ENCODE measurements at regions not wholly inside any gene's neighbourhood (a gene's known extent, or its start where the extent isn't known, plus 50 kb on each side); places are given as distances from the start of the nearest gene placed in this dataset.

DNA sequence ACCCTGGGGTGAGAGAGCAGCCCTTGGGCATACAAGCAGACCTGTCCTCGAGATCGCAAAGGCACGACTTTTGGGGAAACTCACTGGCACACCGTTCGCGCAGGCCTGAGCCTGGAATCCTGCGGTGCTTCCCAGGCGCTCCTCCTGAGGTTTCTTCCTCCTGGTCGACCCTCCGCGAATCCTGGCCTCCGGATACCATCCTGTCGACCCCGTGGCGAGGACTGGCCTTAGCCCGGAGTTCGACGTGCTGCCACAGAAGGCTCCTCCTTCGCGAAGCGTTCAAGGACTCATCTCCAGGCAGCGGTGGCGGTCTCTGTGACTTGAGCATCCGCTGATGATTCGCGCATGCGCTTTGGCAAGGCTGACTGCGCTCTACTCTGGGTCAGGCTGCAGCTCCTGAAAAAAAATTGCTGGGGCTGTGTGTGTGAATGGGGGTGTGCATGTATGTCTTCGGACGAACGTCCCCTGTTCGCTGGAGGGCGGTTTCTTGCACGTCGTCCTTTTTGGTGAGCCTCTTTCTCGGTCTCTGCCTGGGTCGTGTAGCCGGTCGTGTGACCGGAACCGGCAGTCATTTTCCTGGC is 64.4 kb upstream of the ZNF527 start:
- no peak for DNase-seq (ENCODE audit: low read depth, low spot score)
- ChIA-PET SMC1A (ENCODE audit: uncharacterized antibody, unreplicated experiment) (no interaction called here), CTCF (no interaction called here), RAD21 (ENCODE audit: unreplicated experiment) (no interaction called here), POLR2A (no interaction called here)
- H3K9me3 ChIP-seq (replicated peaks; ENCODE audit: control insufficient read depth, insufficient read depth, low read length) = peaks cover 2% of the 10 kb centered on the region; the same call in 1 of the 3 replicates
- intact Hi-C loops (cut with micrococcal nuclease; ENCODE audit: unreplicated experiment) (no loop called here), in situ Hi-C loops (cut with MboI) (no loop called here)
- WGBS (ENCODE audit: insufficient coverage, insufficient replicate concordance, low lambda C conversion rate, missing lambda C conversion rate) = 84% methylated on average over 35 of the region's 41 CpGs
- no peak overlapping the region for H3K9ac ChIP-seq (ENCODE audit: control insufficient read depth, insufficient read depth, low read length)
- no TSS peak for BruUV-seq (replicated peaks)
- no peak overlapping the region for H2AFZ ChIP-seq (ENCODE audit: control insufficient read depth, low read depth, low read length)
- no peak overlapping the region for H3K27ac ChIP-seq (ENCODE audit: control insufficient read depth, insufficient read depth)
- H3K4me2 ChIP-seq (ENCODE audit: control insufficient read depth, insufficient read depth) = no peak overlapping the region
- no peaks in the 10 kb centered on the region for H3K79me2 ChIP-seq (ENCODE audit: control insufficient read depth, insufficient read depth, low read length)
- no peaks in the 10 kb centered on the region for H4K20me1 ChIP-seq (ENCODE audit: control insufficient read depth, insufficient read depth)
- ATAC-seq = no peak
- FAIRE-seq = no peak
- H3K36me3 ChIP-seq (ENCODE audit: control insufficient read depth in 2 of 2, insufficient read depth in 2 of 2, low read length in 1 of 2) = no peaks in the 10 kb centered on the region
- H3K27me3 ChIP-seq (replicated peaks in 1 of 2; ENCODE audit: control insufficient read depth in 2 of 2, insufficient read depth in 2 of 2, low read length in 1 of 2) = no peaks in the 10 kb centered on the region
- H3K4me3 ChIP-seq = no peak overlapping the region
- TF ChIP-seq FOXK2 (IDR thresholded peaks at IDR 0.05) (no peak), NR2C2 (IDR thresholded peaks at IDR 0.05; ENCODE audit: borderline replicate concordance, control insufficient read depth, insufficient read length, low read depth) (no peak), CHD1 (IDR thresholded peaks at IDR 0.05; ENCODE audit: low read depth, low read length) (no peak), ASH2L (IDR thresholded peaks at IDR 0.05; ENCODE audit: borderline replicate concordance, low read depth) (no peak), ETV6 (conservative IDR thresholded peaks at IDR 0.05 in 1 of 2, IDR thresholded peaks at IDR 0.05 in 1 of 2; ENCODE audit: borderline replicate concordance in 1 of 2, low read depth in 1 of 2) (no peak), IRF5 (IDR thresholded peaks at IDR 0.05; ENCODE audit: borderline replicate concordance) (no peak), CTCF (IDR thresholded peaks at IDR 0.05 in 2 of 3, conservative IDR thresholded peaks at IDR 0.05 in 1 of 3; ENCODE audit: control insufficient read depth in 2 of 3, extremely low read depth in 1 of 3, insufficient read depth in 1 of 3, low read depth in 3 of 3, low read length in 3 of 3) (no peak)
- H3K4me1 ChIP-seq (ENCODE audit: control insufficient read depth, insufficient read depth, low read length) = no peaks in the 10 kb centered on the region
